Activated naive CD8-positive, alpha-beta T cell treated with anti-CD3 and anti-CD28 coated beads, Interleukin-2, amount 10 ng/mL, durations not matched to agents 7 days and 5 days (primary cell): ENCODE measurements at regions not wholly inside any gene's neighbourhood (a gene's known extent, or its start where the extent isn't known, plus 50 kb on each side); places are given as distances from the start of the nearest gene placed in this dataset.
A peak's percentile ranks its signal among the peaks of the same experiment; 100 is the strongest.
"Not testable (repeated sequence)": the region's sequence is repeated elsewhere in the genome, so short reads cannot be mapped to it uniquely, and the experiment has no call there.

ENCODE experiments used
- ATAC-seq: fragments of 150-1000 bp; cut with Tn5 transposase; one replicate; pipeline ENCODE4 v1.10.0; 2021; ENCODE audit warnings: low read depth, moderate library complexity
- POLR2A ChIA-PET: fragments of 350-600 bp; sonication (Branson Sonifier 250); formaldehyde crosslinking; loops from one replicate; lab custom pipeline; 2021; ENCODE audit warnings: antibody characterized with exemption; lab: Charles Lee
- DNase-seq: peaks from one replicate; pipeline ENCODE4 v3.0.0; 2021
- H3K27ac Mint-ChIP-seq: one replicate; pipeline ENCODE4 v1.8.0; 2022; ENCODE audit warnings: mild to moderate bottlenecking, mixed read lengths
- H3K27me3 Mint-ChIP-seq: one replicate; pipeline ENCODE4 v1.8.0; 2022; ENCODE audit warnings: mild to moderate bottlenecking, moderate library complexity, mixed read lengths
- H3K36me3 Mint-ChIP-seq: one replicate; pipeline ENCODE4 v1.8.0; 2021; ENCODE audit warnings: mild to moderate bottlenecking, mixed read lengths
- H3K4me1 Mint-ChIP-seq: one replicate; pipeline ENCODE4 v1.8.0; 2021; ENCODE audit warnings: mixed read lengths
- H3K4me3 Mint-ChIP-seq: one replicate; pipeline ENCODE4 v1.8.0; 2022; ENCODE audit warnings: mild to moderate bottlenecking, moderate library complexity, mixed read lengths
- H3K9me3 Mint-ChIP-seq: one replicate; pipeline ENCODE4 v1.8.0; 2021; ENCODE audit warnings: mixed read lengths

GRCh38 chr2:871175-871727 lies 79.4 kb upstream of the SNTG2 start:
- Mint-ChIP-seq H3K9me3 (no peaks in the 10 kb centered on the region), H3K4me3 (no peak overlapping the region), H3K4me1 (peaks cover 3% of the 10 kb centered on the region), H3K27ac (no peak overlapping the region), H3K36me3 (no peaks in the 10 kb centered on the region), H3K27me3 (peaks cover 6% of the 10 kb centered on the region)
- POLR2A ChIA-PET, result no interaction called here
- ATAC-seq, result no peak
- DNase-seq, result peak; percentile 11

GRCh38 chr2:870426-870825 lies 80.2 kb upstream of the SNTG2 start:
- POLR2A ChIA-PET, result no interaction called here
- Mint-ChIP-seq H3K4me1 (peaks cover 3% of the 10 kb centered on the region), H3K9me3 (no peaks in the 10 kb centered on the region), H3K27me3 (peaks cover 6% of the 10 kb centered on the region), H3K36me3 (no peaks in the 10 kb centered on the region), H3K4me3 (no peak overlapping the region), H3K27ac (no peak overlapping the region)
- DNase-seq (peak; percentile 5), ATAC-seq (no peak)

GRCh38 chr2:869894-870293 lies 80.8 kb upstream of the SNTG2 start:
- Mint-ChIP-seq H3K9me3 (no peaks in the 10 kb centered on the region), H3K27ac (no peak overlapping the region), H3K27me3 (peaks cover 6% of the 10 kb centered on the region), H3K4me3 (no peak overlapping the region), H3K36me3 (no peaks in the 10 kb centered on the region), H3K4me1 (peaks cover 3% of the 10 kb centered on the region)
- DNase-seq (no peak), ATAC-seq (no peak)
- POLR2A ChIA-PET, result no interaction called here

- Mint-ChIP-seq H3K4me3 (no peak overlapping the region), H3K36me3 (no peaks in the 10 kb centered on the region), H3K9me3 (no peaks in the 10 kb centered on the region), H3K27ac (no peak overlapping the region), H3K27me3 (peaks cover 6% of the 10 kb centered on the region), H3K4me1 (peaks cover 3% of the 10 kb centered on the region)
- no peak for ATAC-seq
- POLR2A ChIA-PET, result no interaction called here
- DNase-seq, result no peak
These were observed 81.2 kb upstream of the SNTG2 start for GRCh38 chr2:869357-869871.

- H3K36me3 Mint-ChIP-seq, DNase-seq, H3K9me3 Mint-ChIP-seq, H3K27me3 Mint-ChIP-seq, H3K4me1 Mint-ChIP-seq, POLR2A ChIA-PET, ATAC-seq, H3K4me3 Mint-ChIP-seq, H3K27ac Mint-ChIP-seq: not testable (repeated sequence)
These were observed 81.8 kb upstream of the SNTG2 start for GRCh38 chr2:868857-869256.

GRCh38 chr2:867296-867695 lies 83.4 kb upstream of the SNTG2 start:
- H3K9me3 Mint-ChIP-seq, result no peaks in the 10 kb centered on the region
- peaks cover 3% of the 10 kb centered on the region for H3K4me1 Mint-ChIP-seq
- no peak overlapping the region for H3K4me3 Mint-ChIP-seq
- POLR2A ChIA-PET, result no interaction called here
- no peaks in the 10 kb centered on the region for H3K36me3 Mint-ChIP-seq
- ATAC-seq (no peak), DNase-seq (no peak)
- H3K27me3 Mint-ChIP-seq, result peaks cover 6% of the 10 kb centered on the region
- H3K27ac Mint-ChIP-seq, result no peak overlapping the region

GRCh38 chr2:866887-867286 lies 83.8 kb upstream of the SNTG2 start:
- no peaks in the 10 kb centered on the region for H3K36me3 Mint-ChIP-seq
- POLR2A ChIA-PET, result no interaction called here
- no peak overlapping the region for H3K4me3 Mint-ChIP-seq
- DNase-seq (no peak), ATAC-seq (no peak)
- no peaks in the 10 kb centered on the region for H3K9me3 Mint-ChIP-seq
- no peak overlapping the region for H3K27ac Mint-ChIP-seq
- peaks cover 3% of the 10 kb centered on the region for H3K4me1 Mint-ChIP-seq
- H3K27me3 Mint-ChIP-seq, result peaks cover 6% of the 10 kb centered on the region

GRCh38 chr2:866009-866680 lies 84.5 kb upstream of the SNTG2 start:
- POLR2A ChIA-PET, result no interaction called here
- ATAC-seq, result no peak

GRCh38 chr2:864501-865106 lies 86.0 kb upstream of the SNTG2 start:
- Mint-ChIP-seq H3K4me1 (no peaks in the 10 kb centered on the region), H3K4me3 (no peak overlapping the region), H3K36me3 (no peaks in the 10 kb centered on the region), H3K27me3 (peaks cover 1% of the 10 kb centered on the region), H3K27ac (no peak overlapping the region), H3K9me3 (no peaks in the 10 kb centered on the region)
- ATAC-seq, result no peak
- POLR2A ChIA-PET, result no interaction called here
- no peak for DNase-seq

More at GRCh38 chr2:866009-866680, 84.5 kb upstream of the SNTG2 start:
- no peaks in the 10 kb centered on the region for H3K36me3 Mint-ChIP-seq
- peaks cover 6% of the 10 kb centered on the region for H3K27me3 Mint-ChIP-seq
- H3K27ac Mint-ChIP-seq, result no peak overlapping the region
- H3K9me3 Mint-ChIP-seq, result no peaks in the 10 kb centered on the region
- H3K4me3 Mint-ChIP-seq, result no peak overlapping the region
- DNase-seq, result no peak
- H3K4me1 Mint-ChIP-seq, result peaks cover 3% of the 10 kb centered on the region

- no peaks in the 10 kb centered on the region for H3K27me3 Mint-ChIP-seq
- H3K4me3 Mint-ChIP-seq, result no peak overlapping the region
- POLR2A ChIA-PET, result no interaction called here
- ATAC-seq, result no peak
- no peaks in the 10 kb centered on the region for H3K4me1 Mint-ChIP-seq
- H3K27ac Mint-ChIP-seq, result no peak overlapping the region
- no peaks in the 10 kb centered on the region for H3K9me3 Mint-ChIP-seq
- DNase-seq, result no peak
- H3K36me3 Mint-ChIP-seq, result no peaks in the 10 kb centered on the region
These were observed 86.8 kb upstream of the SNTG2 start for GRCh38 chr2:863732-864450.

GRCh38 chr2:862731-863466 lies 87.8 kb upstream of the SNTG2 start:
- DNase-seq (no peak), ATAC-seq (no peak)
- Mint-ChIP-seq H3K4me3 (no peak overlapping the region), H3K27me3 (no peaks in the 10 kb centered on the region), H3K4me1 (no peaks in the 10 kb centered on the region), H3K36me3 (no peaks in the 10 kb centered on the region), H3K9me3 (no peaks in the 10 kb centered on the region), H3K27ac (no peak overlapping the region)
- POLR2A ChIA-PET, result no interaction called here

- no peaks in the 10 kb centered on the region for H3K27me3 Mint-ChIP-seq
- DNase-seq, result no peak
- POLR2A ChIA-PET, result no interaction called here
- H3K4me3 Mint-ChIP-seq, result no peak overlapping the region
- H3K9me3 Mint-ChIP-seq, result no peaks in the 10 kb centered on the region
- H3K27ac Mint-ChIP-seq, result no peak overlapping the region
- no peak for ATAC-seq
- no peaks in the 10 kb centered on the region for H3K4me1 Mint-ChIP-seq
- H3K36me3 Mint-ChIP-seq, result no peaks in the 10 kb centered on the region
These were observed 88.3 kb upstream of the SNTG2 start for GRCh38 chr2:862355-862687.

- no peak for ATAC-seq
- no peaks in the 10 kb centered on the region for H3K4me1 Mint-ChIP-seq
- no peak overlapping the region for H3K4me3 Mint-ChIP-seq
- POLR2A ChIA-PET, result no interaction called here
- no peak for DNase-seq
- no peaks in the 10 kb centered on the region for H3K9me3 Mint-ChIP-seq
- no peaks in the 10 kb centered on the region for H3K36me3 Mint-ChIP-seq
- no peaks in the 10 kb centered on the region for H3K27me3 Mint-ChIP-seq
- no peak overlapping the region for H3K27ac Mint-ChIP-seq
These were observed 88.8 kb upstream of the SNTG2 start for GRCh38 chr2:861655-862354.
